GM18502 (cell line): ENCODE measurements at regions not wholly inside any gene's neighbourhood (a gene's known extent, or its start where the extent isn't known, plus 50 kb on each side); places are given as distances from the start of the nearest gene placed in this dataset.
A peak's percentile ranks its signal among the peaks of the same experiment; 100 is the strongest.

Experiments used
- ATAC-seq: cut with Tn5 transposase; IDR thresholded peaks from one replicate; pipeline ENCODE4 v1.9.1; 2021; ENCODE audit warnings: mild to moderate bottlenecking; ENCODE audit not compliant: unreplicated experiment, poor library complexity

DNA sequence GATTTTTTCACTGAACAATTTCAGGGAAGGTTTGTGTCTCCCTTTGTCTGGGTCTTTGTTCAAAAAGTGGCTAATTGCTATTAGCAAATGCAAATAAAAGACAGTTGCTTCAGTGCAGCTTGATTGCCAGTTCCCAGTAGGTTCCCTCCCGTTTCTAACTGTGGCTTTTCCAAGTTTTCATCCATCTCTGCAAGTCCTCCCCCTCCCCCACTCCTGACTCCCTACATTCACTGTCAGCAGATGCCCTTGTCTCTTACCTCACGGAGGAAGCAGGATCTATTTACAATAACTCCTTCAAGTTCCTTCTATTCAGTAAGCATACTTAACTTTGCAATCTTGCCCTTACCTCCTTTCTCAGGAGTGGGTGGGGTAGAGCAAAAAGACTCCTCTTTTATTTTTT, 55.4 kb upstream of the SCEL start:
- no peak for ATAC-seq

DNA sequence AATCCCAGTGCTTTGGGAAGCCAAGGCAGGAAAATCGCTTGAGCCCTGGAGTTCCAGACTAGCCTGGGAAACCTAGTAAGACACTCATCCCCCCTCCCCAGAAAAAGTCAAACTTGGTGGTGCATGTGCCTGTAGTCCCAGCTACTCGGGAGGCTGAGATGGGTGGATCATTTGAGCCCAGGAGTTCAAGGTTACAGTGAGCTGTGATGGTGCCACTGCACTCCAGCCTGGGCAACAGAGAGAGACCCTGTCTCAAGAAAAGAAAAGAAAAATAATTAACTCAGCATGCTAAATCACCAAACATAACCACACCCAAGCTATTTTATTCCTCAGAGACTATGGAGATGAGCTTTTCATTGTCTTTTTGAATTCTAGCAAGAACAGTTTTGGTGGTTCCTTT, 56.2 kb upstream of the SCEL start:
- no peak for ATAC-seq

DNA sequence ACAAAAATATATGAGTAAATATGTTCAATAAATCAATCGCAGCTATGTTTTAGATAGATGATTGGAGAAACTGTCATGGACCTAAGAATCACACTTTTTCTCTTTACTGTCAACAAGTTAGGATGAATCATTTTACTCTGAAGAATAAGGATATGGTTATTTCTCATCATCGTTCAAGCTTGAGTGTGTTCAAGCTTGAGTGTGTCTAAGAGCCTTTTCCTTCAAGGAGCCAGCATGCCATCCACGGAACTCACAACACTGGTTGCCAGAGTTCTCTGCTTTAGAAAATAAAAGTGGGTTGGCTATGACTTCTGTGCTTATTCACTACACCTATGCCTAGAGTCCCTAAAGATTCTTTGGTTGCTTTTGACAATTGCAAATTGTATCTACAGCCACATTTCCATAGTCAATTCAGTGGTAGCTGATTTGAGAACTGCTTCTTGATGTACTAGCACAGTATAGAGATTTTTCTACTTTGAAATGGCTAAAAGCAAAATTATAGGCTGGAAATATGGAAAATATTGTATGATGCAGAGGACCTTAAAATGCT, 58.1 kb upstream of the SCEL start:
- ATAC-seq = no peak

DNA sequence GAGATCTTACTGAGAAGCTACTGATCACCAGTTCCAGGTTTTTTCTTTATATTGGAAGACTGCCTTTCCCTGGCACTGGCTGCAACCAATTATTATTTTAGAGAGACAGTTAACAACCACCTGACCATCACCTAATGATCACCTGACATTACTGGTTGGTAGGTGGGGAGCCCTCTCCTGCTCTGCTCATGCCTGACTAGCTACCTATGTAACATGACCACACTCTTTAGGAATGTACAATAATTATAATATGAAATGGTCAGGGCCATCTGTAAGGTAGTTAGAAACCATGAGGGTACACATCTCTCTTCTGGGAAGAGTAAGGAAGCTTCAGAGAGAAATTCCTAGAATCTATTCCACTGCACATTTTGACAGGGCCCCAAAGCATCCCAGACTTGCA, 59.0 kb upstream of the SCEL start:
- ATAC-seq = no peak

DNA sequence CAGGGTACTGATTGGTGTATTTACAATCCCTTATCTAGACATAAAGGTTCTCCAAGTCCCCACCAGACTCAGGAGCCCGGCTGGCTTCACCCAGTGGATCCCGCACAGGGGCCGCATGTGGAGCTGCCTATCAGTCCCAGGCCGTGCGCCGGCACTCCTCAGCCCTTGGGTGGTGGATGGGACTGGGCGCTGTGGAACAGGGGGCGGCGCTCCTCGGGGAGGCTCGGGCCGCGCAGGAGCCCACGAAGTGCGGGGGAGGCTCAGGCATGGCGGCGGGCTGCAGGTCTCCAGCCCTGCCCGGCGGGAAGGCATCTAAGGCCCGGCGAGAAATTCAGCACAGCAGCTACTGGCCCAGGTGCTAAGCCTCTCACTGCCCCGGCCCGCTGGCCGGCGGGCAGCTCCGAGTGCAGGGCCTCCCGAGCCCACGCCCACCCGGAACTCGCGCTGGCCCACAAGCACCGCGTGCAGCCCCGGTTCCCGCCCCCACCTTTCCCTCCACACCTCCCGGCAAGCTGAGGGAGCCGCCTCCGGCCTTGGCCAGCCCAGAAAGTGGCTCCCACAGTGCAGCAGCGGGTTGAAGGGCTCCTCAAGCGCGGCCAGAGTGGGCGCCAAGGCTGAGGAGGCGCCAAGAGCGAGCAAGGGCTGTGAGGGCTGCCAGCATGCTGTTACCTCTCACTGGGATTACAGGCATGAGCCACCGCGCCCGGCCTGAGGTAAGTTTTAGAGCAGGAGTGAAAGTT, 60.0 kb upstream of the SCEL start:
- ATAC-seq = no peak

DNA sequence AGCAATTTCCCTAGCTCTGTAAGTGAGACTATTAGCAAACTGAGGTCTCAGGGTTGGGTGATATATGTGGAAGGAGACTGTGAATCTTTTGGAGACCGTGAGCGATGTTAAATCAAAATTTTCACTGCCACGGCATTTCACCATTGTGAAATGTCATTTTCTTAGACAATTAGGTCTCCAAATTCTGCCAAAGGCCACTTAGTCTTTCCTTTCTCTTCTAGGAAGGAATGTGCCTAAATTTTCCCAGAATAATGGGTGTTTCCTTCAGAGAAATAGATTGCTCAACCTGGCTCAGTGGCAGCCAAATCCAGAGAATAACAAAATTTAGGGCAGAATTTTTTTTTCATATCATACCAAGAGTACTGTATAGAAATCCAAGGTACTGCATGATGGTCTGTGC, 64.5 kb upstream of the SCEL start:
- no peak for ATAC-seq

DNA sequence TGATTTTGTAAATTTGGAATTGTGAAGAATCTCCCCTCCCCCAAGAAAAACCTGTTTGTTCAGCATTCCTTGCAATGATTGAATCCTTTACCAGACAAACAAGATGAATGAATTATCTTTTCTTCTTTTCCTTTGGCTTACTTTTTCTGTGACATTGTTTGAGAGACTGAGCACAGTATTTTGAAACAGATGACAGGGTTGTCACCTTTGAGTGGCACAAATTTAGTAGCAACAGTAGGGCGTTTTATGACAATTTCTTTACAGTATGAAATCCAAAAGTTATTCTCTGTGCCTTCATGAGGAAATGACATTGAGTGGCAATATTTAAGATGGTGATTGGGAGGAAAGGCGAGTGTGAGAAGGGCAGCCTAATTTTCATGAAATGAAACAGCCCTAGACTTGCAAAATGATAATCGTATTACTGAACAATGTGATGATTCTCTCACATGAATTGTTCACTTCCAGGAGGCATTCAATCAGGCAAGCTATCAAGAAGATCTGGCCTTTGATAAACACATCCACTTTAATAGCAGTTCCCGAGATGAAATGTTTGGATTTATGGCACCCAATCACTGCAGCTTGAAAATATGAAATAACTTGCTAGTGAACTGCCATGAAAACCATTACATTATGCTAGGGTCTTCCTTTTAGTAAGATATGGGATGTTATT, 68.6 kb upstream of the SCEL start:
- no peak for ATAC-seq

DNA sequence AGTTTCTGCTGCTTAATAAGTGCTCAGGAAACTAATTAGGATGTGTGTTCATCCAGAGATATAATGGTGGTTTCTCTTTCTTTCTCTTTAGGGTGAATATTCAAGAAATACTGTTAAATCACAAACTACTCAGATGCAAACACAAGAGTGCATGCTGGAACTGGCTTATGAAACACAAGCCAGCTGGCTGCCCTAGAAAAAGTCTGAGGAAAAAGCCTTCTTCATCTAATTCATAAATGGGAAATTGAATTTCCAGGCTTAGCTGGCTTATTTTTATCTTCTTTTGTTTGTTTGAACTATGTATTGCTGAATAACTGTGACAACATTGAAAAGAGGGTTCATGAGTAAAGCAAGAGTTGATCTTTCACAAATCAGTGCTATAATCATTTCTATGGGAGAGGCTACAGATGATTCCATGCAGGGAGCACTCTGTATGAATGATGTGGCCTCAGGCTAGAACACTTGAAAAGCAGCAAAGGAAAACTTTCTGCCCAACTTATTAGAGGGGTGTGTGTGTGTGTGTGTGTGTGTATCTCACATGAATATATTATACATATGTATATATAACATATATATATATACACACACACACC, 69.8 kb upstream of the SCEL start:
- no peak for ATAC-seq

DNA sequence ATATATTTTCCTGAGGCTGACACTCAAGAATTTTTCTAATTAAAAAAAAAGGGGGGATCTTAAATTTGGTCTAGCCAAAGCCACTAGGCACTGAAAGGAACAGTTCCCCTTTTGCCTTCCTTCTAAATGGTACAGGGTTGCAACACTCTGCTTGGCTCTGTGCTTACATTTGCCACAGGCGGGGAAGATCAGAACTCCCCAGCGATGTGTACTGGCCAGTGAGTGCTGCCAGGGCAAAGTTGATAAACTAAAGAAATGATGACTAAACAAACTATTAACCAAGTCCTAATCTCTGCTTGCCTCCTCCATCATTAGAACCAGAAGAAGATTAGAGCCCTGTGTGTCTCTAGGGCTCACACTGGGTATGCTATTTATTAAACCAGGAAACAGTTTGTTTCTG, 75.3 kb upstream of the SCEL start:
- peak; percentile 96 for ATAC-seq

DNA sequence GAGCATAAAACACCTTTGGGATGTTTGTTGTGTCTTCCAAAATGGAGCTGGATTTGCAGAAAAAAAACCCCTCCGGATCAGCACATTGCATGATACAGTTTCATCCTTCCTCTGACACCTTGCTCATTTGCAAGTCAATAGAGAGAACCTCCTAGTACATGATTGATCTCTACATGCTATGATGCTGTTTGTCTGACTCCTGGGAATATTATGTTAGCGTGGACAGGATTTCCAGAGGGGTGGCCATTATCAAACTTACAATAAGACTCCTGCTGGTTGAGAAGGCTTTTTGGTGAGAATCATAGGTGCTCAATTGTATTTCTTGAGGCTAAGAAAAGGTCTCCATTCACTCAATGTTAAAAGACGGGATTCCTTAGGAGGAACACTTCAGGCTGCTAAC, 75.9 kb upstream of the SCEL start:
- no peak for ATAC-seq

DNA sequence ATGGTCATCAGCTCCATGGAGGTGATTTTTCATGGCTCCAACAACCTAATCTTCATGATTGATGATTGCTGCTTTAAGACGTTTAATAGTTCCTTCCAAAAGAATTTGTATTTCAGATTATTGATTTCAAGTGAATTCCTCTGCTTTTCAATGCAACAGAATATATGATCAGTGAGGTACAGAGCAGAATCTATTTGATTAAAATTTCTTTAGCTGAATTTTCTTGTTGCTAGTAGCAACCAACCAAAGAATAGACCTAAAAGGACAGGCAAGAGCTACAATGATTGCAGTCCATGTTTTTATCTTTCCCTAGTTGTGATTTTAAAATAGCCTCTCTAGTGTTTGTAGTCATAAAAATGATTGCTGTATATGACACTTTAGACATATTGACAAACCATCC, 76.8 kb upstream of the SCEL start:
- ATAC-seq = no peak

DNA sequence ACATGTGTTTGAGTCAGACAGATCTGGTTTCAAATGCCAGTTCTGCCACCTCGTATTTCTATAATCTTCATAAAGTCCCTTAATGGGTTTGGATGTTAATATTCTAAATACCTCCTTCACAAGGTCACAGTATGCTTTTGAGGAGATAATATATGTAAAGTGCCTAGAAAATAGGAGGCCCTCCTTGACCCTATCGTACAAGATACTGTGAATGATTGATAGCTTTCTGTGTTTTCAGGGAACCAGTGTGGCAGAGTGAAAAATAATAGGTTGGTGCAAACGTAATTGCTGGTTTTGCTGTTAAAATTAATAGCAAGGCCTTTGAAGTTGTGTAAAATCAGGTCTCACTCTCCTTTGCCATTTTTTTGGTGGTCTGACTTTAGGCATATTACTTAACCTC, 77.5 kb upstream of the SCEL start:
- no peak for ATAC-seq

DNA sequence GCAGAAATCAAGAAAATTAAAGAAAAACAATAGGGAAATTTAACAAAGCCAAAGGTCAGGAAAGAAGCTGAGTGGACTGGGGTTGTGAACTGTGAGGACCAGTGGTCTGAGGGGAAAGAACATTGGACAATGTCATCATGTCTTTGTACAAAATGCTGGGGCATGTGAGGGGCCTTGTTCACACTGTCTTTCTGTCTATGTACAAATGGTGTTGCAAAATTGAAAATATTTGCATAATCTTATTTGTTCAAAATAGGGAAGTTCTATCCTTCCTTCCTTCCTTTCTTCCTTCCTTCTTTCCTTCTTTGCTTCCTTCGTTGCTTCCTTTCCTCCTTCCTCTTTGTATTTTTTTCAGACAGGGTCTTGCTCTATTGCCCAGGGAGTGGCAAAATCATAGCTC, 79.2 kb upstream of the SCEL start:
- no peak for ATAC-seq

DNA sequence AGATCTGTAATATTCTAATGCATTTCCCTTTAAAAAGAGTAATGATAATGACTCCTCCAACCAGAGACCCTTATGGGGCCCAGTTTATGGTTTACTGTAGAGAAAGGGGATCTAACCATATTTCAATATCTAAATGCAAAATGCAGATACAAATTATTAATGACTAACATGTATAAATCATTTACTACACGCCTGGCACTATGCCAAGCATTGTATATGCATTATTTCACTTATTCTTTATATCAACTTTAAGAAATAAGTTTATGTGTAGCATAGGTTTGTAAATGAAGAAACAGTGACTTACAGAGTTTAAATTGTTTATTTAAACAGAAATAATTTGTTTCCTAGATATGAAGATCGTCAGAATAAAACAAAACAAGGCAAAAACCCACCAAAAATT, 86.2 kb upstream of the SCEL start:
- ATAC-seq = no peak

DNA sequence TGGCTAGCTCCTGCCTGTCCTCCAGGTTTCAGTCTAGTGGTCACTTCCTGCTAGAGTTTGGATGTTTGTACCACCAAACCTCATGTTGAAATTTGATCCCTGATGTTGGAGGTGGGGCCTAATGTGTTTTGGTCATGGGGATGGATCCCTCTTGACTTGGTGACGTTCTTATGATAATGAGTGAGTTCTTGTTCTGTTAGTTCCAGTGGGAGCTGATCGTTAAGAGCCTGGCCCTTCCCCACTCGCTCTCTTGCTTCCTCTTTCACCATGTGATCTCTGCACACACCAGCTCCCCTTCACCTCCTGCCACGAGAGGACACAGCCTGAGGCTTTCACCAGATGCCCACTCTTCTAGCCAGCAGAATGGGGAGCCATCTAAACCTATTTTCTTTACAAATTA, 86.8 kb upstream of the SCEL start:
- ATAC-seq = no peak

DNA sequence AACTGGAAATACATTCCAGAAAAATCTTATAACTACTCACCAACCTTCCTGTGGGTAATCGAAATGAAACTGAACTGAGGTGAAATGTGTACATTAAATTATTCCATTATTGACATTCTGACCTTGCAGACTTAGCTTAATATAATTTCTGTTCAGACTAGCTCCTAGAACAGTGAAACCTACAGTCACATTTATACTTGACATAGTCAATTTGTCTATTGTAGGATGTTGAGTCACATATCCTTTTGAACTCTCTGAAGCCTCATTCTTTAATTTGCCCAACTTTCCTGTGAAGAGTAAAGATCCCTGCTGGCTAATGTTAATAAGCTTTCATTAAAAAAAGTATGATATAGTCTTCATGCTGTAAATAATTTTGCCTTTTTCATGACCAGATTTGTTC, 92.0 kb upstream of the SCEL start:
- ATAC-seq = no peak

DNA sequence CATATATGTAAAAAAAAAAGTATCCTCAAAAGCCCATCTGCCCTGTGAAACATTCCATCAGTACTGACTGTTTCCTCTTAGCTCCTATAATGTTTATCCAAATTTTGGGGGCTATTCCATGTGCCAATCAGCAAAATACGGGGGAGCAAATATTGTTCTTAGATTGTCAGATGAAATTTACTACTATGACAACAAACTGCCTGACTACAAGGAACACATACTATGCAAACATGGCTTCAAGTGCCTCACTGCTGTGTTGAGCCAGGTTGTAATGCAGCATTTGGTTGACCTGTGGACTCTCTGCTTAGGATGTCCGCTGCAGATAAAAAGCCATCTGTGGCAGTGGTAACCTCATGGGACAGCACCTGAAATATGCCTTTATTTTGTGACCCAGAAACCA, 98.2 kb upstream of the SCEL start:
- no peak for ATAC-seq

DNA sequence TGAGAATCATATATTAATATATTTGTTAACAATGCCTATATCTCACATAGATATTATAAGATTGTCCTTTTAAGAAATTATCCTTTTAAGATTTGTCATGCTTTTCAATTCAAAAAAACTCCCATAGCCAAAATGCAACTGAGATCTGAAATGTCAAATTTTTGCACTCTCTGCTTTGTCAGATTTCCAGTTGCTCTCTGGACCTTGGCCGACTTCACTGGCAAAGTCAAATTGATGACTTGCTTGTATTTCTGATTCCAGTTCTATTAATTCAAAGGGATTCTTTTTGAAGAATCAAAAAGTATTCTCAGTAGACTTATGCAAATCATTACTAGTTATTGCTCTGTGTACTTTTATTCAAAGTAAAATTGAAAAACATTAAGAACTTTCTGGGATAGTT, 101.2 kb upstream of the SCEL start:
- ATAC-seq = no peak

DNA sequence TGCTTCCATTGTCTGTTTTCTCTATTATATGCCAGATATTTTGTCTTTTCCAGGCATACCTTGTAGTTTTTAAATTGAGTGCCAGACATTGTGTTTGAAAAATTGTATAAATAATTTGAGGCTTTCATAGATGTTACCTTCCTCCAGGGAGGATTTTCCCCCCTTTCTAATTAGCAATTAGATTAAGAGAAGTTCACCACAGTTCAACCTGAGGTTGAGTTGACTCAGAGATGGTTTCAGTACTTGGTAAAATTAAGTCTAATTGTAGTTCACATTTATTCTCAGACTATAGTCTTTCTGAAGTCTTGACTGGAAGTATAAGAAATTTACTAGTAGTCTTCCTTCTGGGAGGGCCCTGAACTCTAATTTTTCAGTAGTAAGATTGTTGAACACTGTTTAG, 104.1 kb upstream of the SCEL start:
- ATAC-seq = no peak

DNA sequence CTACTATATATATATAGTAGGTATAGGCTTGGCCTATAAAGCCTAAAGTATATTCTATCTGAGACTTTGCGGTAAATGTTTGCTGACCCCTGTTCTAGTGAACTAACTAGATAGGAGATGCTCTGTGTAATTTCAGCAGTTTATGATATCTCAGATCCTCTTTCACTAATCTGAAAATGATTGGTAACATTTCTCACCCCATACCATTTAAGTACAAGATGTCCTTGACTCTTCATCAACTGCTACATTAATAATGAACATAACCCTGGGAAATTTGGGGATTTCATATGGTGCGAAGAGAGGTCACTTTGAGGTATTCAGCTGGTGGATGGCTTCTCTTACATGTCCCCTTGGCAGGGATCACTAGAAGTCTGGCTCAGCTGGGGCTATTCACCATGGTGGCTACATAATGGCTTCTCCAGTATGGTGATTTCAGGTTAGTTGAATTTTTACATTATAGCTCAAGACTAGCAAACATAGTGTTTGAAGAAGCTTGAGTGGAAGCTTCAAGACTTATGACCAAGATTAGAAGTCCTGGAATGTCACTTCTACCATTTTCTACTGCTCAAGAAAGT, 103.6 kb upstream of the MYCBP2 start:
- peak; percentile 54 for ATAC-seq
